Stomach (tissue), 8 donors: ENCODE measurements at regions not wholly inside any gene's neighbourhood (a gene's known extent, or its start where the extent isn't known, plus 50 kb on each side); places are given as distances from the start of the nearest gene placed in this dataset.
"Not testable (repeated sequence)": the region's sequence is repeated elsewhere in the genome, so short reads cannot be mapped to it uniquely, and the experiment has no call there.

Source experiments
- DNase-seq, 2 donors: peaks; one replicate each; pipeline versions ENCODE4 v3.0.0 to v3.0.0-alpha.2; 2013 to 2019
- H3K27ac ChIP-seq, 5 donors: fragments of 200-600 bp in 4 of 5; sonication (generic) in 4 of 5; one replicate each; pipeline ENCODE4 v1.5.1; 2013 to 2019; ENCODE audit warnings: mild to moderate bottlenecking in 1 of 5, moderate library complexity in 1 of 5
- H3K27me3 ChIP-seq, 3 donors: fragments of 200-600 bp; sonication (generic); one replicate each; pipeline ENCODE4 v1.5.1; 2017 to 2019; ENCODE audit warnings: mixed run types in 1 of 3
- H3K36me3 ChIP-seq, 4 donors: fragments of 200-600 bp; sonication (generic); 1 replicate in 3 of 4; 2 replicates in 1 of 4; pipeline ENCODE4 v1.5.1; 2016 to 2019
- H3K4me1 ChIP-seq, 4 donors: fragments of 200-600 bp; sonication (generic); one replicate each; pipeline ENCODE4 v1.5.1; 2016 to 2019
- H3K4me3 ChIP-seq, 4 donors: fragments of 200-600 bp; sonication (generic) in 3 of 4; one replicate each; pipeline ENCODE4 v1.5.1; 2016 to 2019; ENCODE audit warnings: mild to moderate bottlenecking in 1 of 4
- H3K9me3 ChIP-seq, 4 donors: fragments of 200-600 bp; sonication (generic); one replicate each; pipeline ENCODE4 v1.5.1; 2016 to 2019
- CTCF ChIP-seq, 7 experiments: fragments of 450-650 bp in 4 of 7; fragments of 200-600 bp in 3 of 7; sonication (generic) in 3 of 7; IDR thresholded peaks; one replicate each; pipeline ENCODE4 v1.5.1; 2016 to 2019; ENCODE audit warnings: antibody characterized with exemption in 7 of 7, control low read depth in 2 of 7, mild to moderate bottlenecking in 1 of 7
- EP300 ChIP-seq: sonication (generic); formaldehyde crosslinking; IDR thresholded peaks from one replicate; pipeline ENCODE4 v1.6.1; 2017; ENCODE audit warnings: antibody characterized with exemption
- POLR2A ChIP-seq, 4 donors: fragments of 450-650 bp; IDR thresholded peaks; one replicate each; pipeline ENCODE4 v1.6.1; 2016; ENCODE audit warnings: antibody characterized with exemption in 4 of 4, control low read depth in 2 of 4, mild to moderate bottlenecking in 1 of 4, moderate library complexity in 1 of 4
- POLR2AphosphoS5 ChIP-seq, 3 donors: sonication (generic); formaldehyde crosslinking; IDR thresholded peaks; one replicate each; pipeline ENCODE4 v1.6.1; 2016; ENCODE audit warnings: antibody characterized with exemption in 3 of 3
- WGBS, 5 donors: extraction: QIAGEN DNeasy Blood & Tissue Kit in 3 of 5; methylation state at CpG; one replicate each; pipeline versions ENCODE4 v1.1.5 to v1.1.7; 2013 to 2018; 5-methylcytosine and 5-hydroxymethylcytosine counted together
- intact Hi-C: fragments of 100-400 bp; cut with DNase I; formaldehyde crosslinking; loops from one replicate; pipeline ENCODE4 v1.15.1; 2023; ENCODE audit warnings: low total_unique reads
- donor health status: healthy with polysubstance abuse.
- donor health status: Bipolar disorder and iron deficiency.
- donor health status: healthy.

DNA sequence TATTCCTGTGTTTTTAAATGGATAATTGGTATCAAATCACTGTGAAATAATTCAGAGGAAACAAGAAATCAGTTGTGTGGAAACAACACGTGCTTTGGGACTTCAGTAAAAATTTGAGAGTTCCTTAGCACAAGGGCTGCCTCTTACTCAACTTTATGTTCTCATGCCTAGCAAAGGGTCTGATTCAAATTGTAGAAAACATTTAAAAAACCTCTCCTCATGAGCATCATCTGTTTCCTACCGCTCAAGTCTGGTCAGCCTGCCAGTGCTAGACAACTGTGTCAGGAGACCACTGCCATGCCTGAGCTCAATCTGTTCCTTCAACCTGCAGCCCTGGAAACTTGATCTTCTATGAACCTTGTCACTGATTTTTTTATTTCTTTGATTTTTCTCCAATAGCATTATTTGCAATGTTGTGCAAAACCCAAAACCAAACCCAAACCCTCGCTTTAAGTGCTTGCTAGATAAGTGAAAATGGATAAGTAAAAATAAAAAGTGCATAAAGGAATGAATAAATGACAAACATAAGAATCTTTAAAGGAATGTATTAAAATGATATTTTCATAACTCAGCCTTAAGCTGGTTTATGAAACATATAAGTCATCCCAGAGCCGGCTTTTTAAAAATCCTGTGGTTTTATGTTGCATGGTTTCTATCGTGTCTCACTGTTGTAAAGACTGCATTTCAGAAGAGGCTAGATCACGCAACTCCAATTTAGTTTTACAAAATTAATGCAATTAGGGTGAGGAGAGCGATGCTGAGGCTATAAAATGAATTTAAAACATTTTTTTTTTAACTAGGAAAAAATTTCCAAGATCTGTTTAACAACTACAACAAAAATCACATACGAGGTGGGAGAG, 361.2 kb upstream of the PDE3A start:
- Histone ChIP-seq H3K36me3 (no peaks in the 10 kb centered on the region), H3K27ac (no peak overlapping the region), H3K4me3 (no peak overlapping the region), H3K4me1 (peaks cover 0 to 7% (median 0%) of the 10 kb centered on the region in 4 donors), H3K9me3 (peaks cover 0 to 11% (median 0%) of the 10 kb centered on the region in 4 donors), H3K27me3 (no peaks in the 10 kb centered on the region)
- intact Hi-C loops: no loop called here
- TF ChIP-seq POLR2A (IDR thresholded peaks at IDR 0.05) (no peak), POLR2AphosphoS5 (IDR thresholded peaks at IDR 0.05) (no peak), CTCF (IDR thresholded peaks at IDR 0.05) (no peak), EP300 (no peak)
- DNase-seq: no peak
- WGBS, 5 donors: 71 to 90% (median 74%) methylated on average over 8 of the region's 8 CpGs

DNA sequence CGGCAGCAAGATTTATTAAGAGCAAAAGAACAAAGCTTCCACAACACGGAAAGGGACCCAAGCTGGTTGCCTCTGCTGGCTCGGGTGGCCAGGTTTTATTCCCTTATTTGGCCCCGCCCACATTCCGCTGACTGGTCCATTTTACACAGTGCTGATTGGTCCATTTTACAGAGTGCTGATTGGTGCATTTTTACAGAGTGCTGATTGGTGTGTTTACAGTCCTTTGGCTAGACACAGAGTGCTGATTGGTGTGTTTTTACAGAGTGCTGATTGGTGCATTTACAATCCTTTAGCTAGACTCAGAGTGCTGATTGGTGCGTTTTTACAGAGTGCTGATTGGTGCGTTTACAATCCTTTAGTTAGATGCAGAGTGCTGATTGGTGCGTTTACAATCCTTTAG, 358.4 kb upstream of the PDE3A start:
- H3K9me3 ChIP-seq, DNase-seq, H3K36me3 ChIP-seq, H3K27ac ChIP-seq, H3K4me3 ChIP-seq, intact Hi-C loops, H3K4me1 ChIP-seq, H3K27me3 ChIP-seq: not testable (repeated sequence)
- 91 to 94% (median 93%) methylated on average over 8 of the region's 8 CpGs for WGBS, 5 donors

DNA sequence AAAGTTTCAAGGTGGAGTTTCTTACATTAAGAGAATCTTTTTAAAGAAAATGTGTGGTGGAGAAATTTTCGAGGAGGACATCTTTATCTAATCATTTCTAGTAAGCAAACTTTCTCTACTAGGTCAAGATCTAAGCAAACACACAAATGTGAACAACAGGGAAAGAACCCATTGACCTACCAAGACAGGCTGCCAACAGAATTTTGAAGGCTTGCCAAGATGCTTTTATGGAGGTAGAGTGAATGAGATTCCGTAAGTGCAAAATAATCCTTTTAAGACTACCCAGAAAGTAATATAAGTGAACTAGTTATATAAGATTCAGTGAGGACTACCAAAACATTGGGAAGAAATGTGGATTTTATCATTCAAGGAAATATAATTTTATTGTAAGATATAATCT, 357.1 kb upstream of the PDE3A start:
- DNase-seq: peak in 1 of 2 donors; percentile 30
- Histone ChIP-seq H3K36me3 (no peaks in the 10 kb centered on the region), H3K4me1 (peaks cover 0 to 7% (median 0%) of the 10 kb centered on the region in 4 donors), H3K27me3 (no peaks in the 10 kb centered on the region), H3K9me3 (peaks cover 0 to 7% (median 0%) of the 10 kb centered on the region in 4 donors), H3K27ac (no peak overlapping the region), H3K4me3 (no peak overlapping the region)
- 12 to 21% (median 19%) methylated on average over 2 of the region's 2 CpGs for WGBS, 5 donors
- intact Hi-C loops: no loop called here
- TF ChIP-seq POLR2A (IDR thresholded peaks at IDR 0.05): no peak
- TF ChIP-seq EP300: no peak
- TF ChIP-seq CTCF (IDR thresholded peaks at IDR 0.05): no peak
- no peak for TF ChIP-seq POLR2AphosphoS5 (IDR thresholded peaks at IDR 0.05)

DNA sequence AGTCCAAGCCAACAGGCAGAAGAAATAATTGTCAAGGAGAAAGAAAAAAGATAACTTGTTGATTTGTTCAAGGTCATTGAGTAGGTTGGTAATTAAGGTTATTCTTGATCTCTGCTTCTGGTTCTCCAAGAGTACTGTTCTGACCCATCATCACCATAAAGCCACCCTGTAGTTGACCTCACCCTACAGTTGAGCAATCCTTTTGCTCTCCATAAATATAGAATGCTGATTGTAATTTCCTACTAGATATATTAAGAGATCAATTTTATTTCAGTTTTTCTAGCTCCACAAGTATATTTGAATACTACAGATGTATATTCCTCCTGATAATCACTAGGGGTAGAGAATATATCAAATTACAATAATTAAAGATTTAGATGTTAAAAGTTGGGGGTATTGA, 350.5 kb upstream of the PDE3A start:
- no peak for TF ChIP-seq CTCF (IDR thresholded peaks at IDR 0.05)
- no peak for TF ChIP-seq POLR2AphosphoS5 (IDR thresholded peaks at IDR 0.05)
- no peak for TF ChIP-seq POLR2A (IDR thresholded peaks at IDR 0.05)
- no peak for TF ChIP-seq EP300
- no peak overlapping the region for H3K27ac ChIP-seq

GRCh38 chr12:20018406-20018805, 349.9 kb upstream of the PDE3A start:
- TF ChIP-seq POLR2A (IDR thresholded peaks at IDR 0.05) (no peak), EP300 (no peak), CTCF (IDR thresholded peaks at IDR 0.05) (no peak), POLR2AphosphoS5 (IDR thresholded peaks at IDR 0.05) (no peak)
- WGBS, 5 donors: 30 to 45% (median 34%) methylated on average over 3 of the region's 3 CpGs

More for the DNA sequence above, 350.5 kb upstream of the PDE3A start:
- H3K36me3 ChIP-seq: no peaks in the 10 kb centered on the region
- no peak overlapping the region for H3K4me3 ChIP-seq
- no peak for DNase-seq
- H3K9me3 ChIP-seq: no peaks in the 10 kb centered on the region
- intact Hi-C loops: no loop called here
- H3K4me1 ChIP-seq: no peaks in the 10 kb centered on the region
- peaks cover 0 to 5% (median 0%) of the 10 kb centered on the region in 3 donors for H3K27me3 ChIP-seq

More at GRCh38 chr12:20018406-20018805, 349.9 kb upstream of the PDE3A start:
- no peaks in the 10 kb centered on the region for H3K9me3 ChIP-seq
- H3K4me3 ChIP-seq: no peak overlapping the region
- DNase-seq: peak in 1 of 2 donors; percentile 3
- no peaks in the 10 kb centered on the region for H3K4me1 ChIP-seq
- peaks cover 0 to 7% (median 0%) of the 10 kb centered on the region in 3 donors for H3K27me3 ChIP-seq
- intact Hi-C loops: no loop called here
- no peaks in the 10 kb centered on the region for H3K36me3 ChIP-seq
- no peak overlapping the region for H3K27ac ChIP-seq
